ENCODE measurements at regions not wholly inside any gene's neighbourhood (a gene's known extent, or its start where the extent isn't known, plus 50 kb on each side); places are given as distances from the start of the nearest gene placed in this dataset.

- ATAC-seq (no peak), DNase-seq (ENCODE audit: low spot score) (no peak)
- intact Hi-C loops (cut with DNase I) = no loop called here
These were observed 1096.4 kb upstream of the MAP3K7 start for GRCh38 chr6:91683240-91683639.

- DNase-seq (ENCODE audit: low spot score) (no peak), ATAC-seq (no peak)
- intact Hi-C loops (cut with DNase I) = no loop called here
These were observed 1094.4 kb upstream of the MAP3K7 start for GRCh38 chr6:91681296-91681695.

DNA sequence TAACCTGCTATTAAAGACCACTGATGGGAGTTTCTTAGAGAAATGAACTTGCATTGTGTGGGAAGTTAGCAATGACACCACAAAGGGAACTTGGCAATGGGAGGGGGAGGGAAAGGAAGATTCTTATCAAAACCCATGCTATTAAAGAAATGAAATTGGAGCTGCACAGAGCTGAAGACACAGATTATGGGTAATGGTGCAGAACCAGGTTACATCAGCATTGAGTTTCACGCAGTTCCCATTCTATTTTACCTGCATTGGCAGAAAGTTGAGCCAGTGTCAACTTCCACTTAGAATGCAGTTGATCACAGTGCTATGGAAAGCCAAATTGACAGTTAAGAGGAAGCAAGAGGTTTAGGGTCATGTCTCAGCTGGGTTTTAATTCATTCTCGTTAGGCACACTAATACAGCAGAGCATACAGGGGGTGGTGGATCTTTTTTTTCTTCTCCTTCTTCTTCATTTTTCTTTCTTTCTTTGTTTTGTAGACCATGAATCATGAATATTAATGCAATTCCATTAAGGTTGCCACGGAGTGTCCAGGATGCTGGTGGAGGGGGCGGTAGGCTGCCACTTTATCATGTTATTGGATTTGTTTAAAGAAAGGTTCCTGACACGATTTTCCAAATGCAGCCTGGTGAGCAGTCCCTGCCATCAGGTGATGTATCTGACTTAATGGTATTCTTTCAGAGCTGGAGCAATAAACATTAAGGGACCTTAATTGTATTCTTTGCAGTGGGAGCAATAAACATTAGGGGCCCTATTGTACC, 1092.0 kb upstream of the MAP3K7 start:
- intact Hi-C loops (cut with DNase I) = no loop called here
- ATAC-seq = no peak

GRCh38 chr6:91672201-91672600, 1085.3 kb upstream of the MAP3K7 start:
- intact Hi-C loops (cut with DNase I) = no loop called here
- no peak for DNase-seq (ENCODE audit: low spot score)
- ATAC-seq = no peak

More for the DNA sequence above, 1092.0 kb upstream of the MAP3K7 start:
- no peak for DNase-seq (ENCODE audit: low spot score)

DNA sequence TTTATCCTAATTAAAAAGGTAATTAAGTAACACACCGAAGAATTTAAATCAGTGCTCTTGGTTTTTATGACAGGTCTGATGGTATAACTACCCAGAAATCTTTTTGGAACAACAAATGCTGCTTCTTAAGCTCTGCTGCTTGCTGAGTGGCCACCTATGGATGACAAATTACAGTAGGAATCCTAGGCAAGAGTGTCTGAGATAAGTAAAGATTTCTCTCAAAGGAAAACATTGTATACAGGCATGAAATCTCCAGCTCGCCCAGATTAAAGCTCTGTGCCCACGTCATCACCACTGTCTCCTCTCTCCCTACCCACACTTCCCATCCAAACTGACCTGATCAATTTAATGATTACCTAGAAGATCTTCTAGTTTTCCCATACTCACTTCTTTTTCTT, 1083.0 kb upstream of the MAP3K7 start:
- intact Hi-C loops (cut with DNase I) = no loop called here
- DNase-seq (ENCODE audit: low spot score) = no peak

DNA sequence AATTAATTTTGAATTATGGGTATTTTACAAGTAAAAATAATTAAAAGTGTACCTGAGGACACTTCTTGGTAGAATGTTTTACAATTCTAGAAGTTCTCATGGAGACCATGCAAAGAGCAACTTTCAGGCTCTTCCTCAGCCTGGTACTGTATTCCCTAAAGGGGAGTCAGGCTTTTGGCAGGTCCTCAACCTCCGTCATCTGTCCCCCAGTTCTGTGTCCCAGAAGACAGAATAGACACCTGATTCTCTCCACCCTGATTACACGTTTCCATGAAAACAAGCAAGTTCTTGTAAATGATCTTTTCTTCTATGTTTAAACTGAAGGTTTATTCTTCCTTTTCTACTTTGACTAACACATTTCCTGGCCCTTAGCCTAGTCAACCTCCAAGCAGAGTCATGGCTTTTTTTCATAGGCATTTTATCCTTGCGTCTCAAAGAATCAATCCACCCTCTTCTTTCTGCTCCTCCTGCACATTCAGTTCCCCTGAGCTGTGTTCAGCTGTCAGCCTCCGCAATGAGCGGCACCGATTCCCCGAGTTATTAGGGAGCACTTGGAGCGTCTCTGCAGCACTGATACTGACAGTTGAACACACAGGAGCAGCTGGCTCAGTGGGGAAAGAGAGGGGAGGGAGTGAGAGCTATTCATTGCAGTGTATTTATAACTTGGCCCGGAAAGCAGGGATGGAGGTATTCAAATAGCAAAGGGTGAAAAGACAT, 1082.4 kb upstream of the MAP3K7 start:
- intact Hi-C loops (cut with DNase I) = no loop called here
- DNase-seq (ENCODE audit: low spot score) (no peak), ATAC-seq (peak; percentile 70)

More for the DNA sequence above, 1083.0 kb upstream of the MAP3K7 start:
- ATAC-seq = no peak

DNA sequence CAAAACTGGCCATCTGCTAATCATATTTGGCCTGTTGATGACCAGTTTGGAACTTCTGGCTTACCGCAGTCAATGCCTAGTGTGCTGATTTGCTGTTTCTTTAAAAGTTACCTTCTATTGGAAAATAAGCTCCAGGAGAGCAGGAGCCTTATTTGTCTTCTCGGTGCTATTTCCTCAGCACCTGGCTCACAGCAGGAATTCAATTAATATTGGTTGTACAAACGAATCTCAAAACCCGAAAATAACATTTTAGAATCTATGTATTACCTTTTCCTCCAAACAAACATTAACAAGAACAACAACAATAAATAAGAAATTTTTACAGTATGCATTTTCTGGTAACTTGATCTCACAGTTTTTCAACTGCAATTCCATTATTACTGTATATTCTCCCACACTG, 1080.7 kb upstream of the MAP3K7 start:
- no peak for ATAC-seq
- intact Hi-C loops (cut with DNase I) = no loop called here
- DNase-seq (ENCODE audit: low spot score) = no peak

- intact Hi-C loops (cut with DNase I) = no loop called here
- DNase-seq (ENCODE audit: low spot score) (no peak), ATAC-seq (no peak)
These were observed 1077.6 kb upstream of the MAP3K7 start for GRCh38 chr6:91664327-91664959.

- DNase-seq (ENCODE audit: low spot score) (no peak), ATAC-seq (no peak)
- intact Hi-C loops (cut with DNase I) = no loop called here
These were observed 1074.0 kb upstream of the MAP3K7 start for GRCh38 chr6:91660893-91661292.

DNA sequence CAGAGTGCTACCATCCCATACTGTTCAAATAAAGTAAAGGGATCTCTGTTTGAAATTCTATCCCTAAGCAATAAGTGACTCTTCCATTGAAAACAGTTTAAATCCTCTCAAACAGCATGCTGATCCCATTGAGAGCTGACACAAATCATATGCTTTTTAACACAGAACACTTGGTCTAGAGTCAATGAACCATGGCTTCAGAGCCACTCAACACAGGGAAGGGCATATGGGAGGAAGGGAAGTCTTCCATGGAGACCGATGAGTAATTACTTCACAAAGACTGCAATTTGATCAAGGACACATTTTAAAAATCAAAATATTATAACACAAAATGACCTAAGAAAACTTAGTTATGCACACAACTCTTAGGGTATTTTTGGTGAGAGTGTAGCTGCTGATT, 1073.0 kb upstream of the MAP3K7 start:
- intact Hi-C loops (cut with DNase I) = no loop called here
- DNase-seq (ENCODE audit: low spot score) (no peak), ATAC-seq (no peak)

GRCh38 chr6:91654793-91655192, 1067.9 kb upstream of the MAP3K7 start:
- ATAC-seq = no peak
- DNase-seq (ENCODE audit: low spot score) = no peak
- intact Hi-C loops (cut with DNase I) = no loop called here

DNA sequence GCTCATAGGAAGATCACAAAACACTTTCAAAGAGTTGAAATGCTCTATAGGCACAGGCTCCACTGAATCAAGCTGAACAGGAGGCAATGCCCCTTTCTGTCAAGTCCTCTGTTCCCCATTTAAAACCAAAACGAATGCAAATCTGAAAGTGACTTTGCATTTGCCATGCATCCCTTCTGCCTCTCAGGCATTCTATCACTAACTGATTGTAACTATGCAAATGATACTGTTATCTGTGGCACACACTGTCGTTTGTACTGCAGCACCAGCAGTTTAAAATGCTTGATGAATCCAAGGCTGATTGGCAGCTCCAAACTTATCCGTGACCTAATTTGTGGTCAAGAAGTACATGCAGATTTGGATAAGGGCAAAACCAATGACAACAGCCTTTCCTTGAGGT, 1067.5 kb upstream of the MAP3K7 start:
- ATAC-seq = no peak

DNA sequence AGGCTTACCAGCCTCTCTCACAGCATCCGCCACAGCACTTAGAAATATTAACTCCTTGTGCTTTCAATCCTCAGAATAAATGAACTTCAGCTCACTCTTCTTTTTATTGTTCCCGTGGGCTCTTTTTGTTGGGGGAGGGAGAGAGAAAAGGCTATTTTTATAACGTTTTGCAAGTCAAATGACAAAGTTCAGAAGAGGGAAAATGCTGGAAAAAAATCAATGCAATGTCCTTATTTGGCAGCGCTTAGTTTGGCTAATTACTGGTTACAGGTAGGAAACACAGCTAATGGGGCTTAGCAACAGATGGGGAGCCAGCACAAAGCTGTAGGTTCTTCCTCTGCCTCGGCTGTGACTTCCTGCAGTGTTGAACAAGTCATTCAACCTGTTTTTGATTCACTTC, 1067.0 kb upstream of the MAP3K7 start:
- intact Hi-C loops (cut with DNase I) = no loop called here
- DNase-seq (ENCODE audit: low spot score) = no peak
- no peak for ATAC-seq

More for the DNA sequence above, 1067.5 kb upstream of the MAP3K7 start:
- DNase-seq (ENCODE audit: low spot score) = no peak
- intact Hi-C loops (cut with DNase I) = no loop called here

- DNase-seq (ENCODE audit: low spot score) (no peak), ATAC-seq (no peak)
- intact Hi-C loops (cut with DNase I) = no loop called here
These were observed 1066.3 kb upstream of the MAP3K7 start for GRCh38 chr6:91653076-91653723.

GRCh38 chr6:91646649-91647048, 1059.8 kb upstream of the MAP3K7 start:
- ATAC-seq (no peak), DNase-seq (ENCODE audit: low spot score) (no peak)
- intact Hi-C loops (cut with DNase I) = no loop called here

- no peak for DNase-seq (ENCODE audit: low spot score)
- intact Hi-C loops (cut with DNase I) = no loop called here
- ATAC-seq = no peak
These were observed 1058.9 kb upstream of the MAP3K7 start for GRCh38 chr6:91645811-91646210.

- intact Hi-C loops (cut with DNase I) = no loop called here
- DNase-seq (ENCODE audit: low spot score) (no peak), ATAC-seq (no peak)
These were observed 1050.3 kb upstream of the MAP3K7 start for GRCh38 chr6:91637217-91637616.

DNA sequence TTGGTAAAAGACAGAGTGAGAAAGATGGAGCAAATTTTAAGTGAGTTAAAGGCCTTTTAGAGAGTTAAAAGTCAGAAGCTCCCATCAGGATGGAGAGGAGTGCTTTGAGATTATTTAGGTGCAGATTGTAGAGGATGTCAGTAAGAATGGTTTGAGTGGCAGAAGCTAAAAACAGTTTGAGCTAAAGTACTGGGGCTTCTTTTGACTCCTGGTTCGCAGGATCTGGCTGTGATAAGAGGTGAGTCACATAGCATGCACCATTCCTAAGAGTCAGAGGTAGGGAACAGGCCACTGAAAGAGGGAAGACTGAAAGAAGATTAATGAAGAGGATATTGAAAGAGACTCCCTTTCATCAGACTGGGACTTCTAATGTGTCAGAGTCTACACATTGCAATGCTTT, 1047.9 kb upstream of the MAP3K7 start:
- DNase-seq (ENCODE audit: low spot score) (no peak), ATAC-seq (no peak)
- intact Hi-C loops (cut with DNase I) = no loop called here

- intact Hi-C loops (cut with DNase I) = no loop called here
- ATAC-seq = peak; percentile 76
- DNase-seq (ENCODE audit: low spot score) = no peak
These were observed 1046.7 kb upstream of the MAP3K7 start for GRCh38 chr6:91633374-91634111.

Measured in sciatic nerve (tissue), 2 donors.